ENCODE measurements at regions not wholly inside any gene's neighbourhood (a gene's known extent, or its start where the extent isn't known, plus 50 kb on each side); places are given as distances from the start of the nearest gene placed in this dataset.

GRCh38 chr5:6806668-6807067 is 93.4 kb downstream of the TENT4A start:
- DNase-seq: no peak
- H3K27me3 ChIP-seq: no peaks in the 10 kb centered on the region
- peaks cover 3% of the 10 kb centered on the region; the same call in 1 of the 2 replicates for H3K9me3 ChIP-seq
- no peaks in the 10 kb centered on the region for H3K36me3 ChIP-seq
- no peak overlapping the region for H3K4me3 ChIP-seq

- Histone ChIP-seq H3K9me3 (peaks cover 3% of the 10 kb centered on the region; the same call in 1 of the 2 replicates), H3K36me3 (no peaks in the 10 kb centered on the region)
- no peak for DNase-seq
Observed at GRCh38 chr5:6808462-6808861, 95.2 kb downstream of the TENT4A start.

DNA sequence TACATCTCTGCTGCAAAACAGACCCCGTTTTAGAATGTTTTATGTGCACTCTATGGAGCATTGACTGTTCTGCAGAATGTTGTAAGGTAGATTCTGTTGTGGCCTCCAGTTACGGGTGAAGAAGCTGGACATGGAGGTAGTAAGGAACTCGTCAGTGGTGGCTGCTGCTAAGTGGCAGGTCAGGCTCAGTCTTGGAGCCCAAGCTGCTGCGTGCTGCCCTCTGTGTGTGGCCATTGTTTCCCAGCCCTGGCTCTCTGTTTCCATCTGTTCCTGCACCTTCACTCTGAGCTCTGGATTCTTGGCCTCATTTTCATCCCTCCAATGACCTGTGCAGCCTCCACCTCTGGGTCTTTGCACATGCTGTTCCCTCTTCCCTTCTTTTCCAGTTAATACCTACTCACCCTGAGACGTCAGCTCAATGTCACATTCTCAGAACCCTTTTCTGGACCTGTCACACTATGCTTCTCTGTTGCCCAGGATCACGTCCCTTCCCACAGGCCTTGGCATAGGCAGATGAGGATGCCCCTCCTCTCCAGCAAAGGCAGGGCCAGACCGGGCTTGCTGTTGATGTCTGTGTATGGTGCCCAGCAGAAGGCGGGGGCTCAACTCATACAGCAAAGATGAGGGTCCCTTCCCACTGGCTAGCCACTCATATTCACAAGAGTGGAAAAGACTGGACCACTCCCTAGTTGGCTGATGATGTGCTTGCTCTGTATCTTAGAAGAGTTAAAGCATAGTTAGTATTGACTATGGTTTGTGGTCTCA is 97.6 kb downstream of the TENT4A start:
- no peak overlapping the region for H3K4me3 ChIP-seq
- peaks cover 3% of the 10 kb centered on the region; the same call in 1 of the 2 replicates for H3K9me3 ChIP-seq
- H3K36me3 ChIP-seq: no peaks in the 10 kb centered on the region
- no peak for DNase-seq
- no peaks in the 10 kb centered on the region for H3K27me3 ChIP-seq

More at GRCh38 chr5:6808462-6808861, 95.2 kb downstream of the TENT4A start:
- no peaks in the 10 kb centered on the region for H3K27me3 ChIP-seq
- H3K4me3 ChIP-seq: no peak overlapping the region

GRCh38 chr5:6812091-6812490 is 98.9 kb downstream of the TENT4A start:
- H3K27me3 ChIP-seq: no peaks in the 10 kb centered on the region
- DNase-seq: no peak
- no peak overlapping the region for H3K4me3 ChIP-seq
- H3K36me3 ChIP-seq: no peaks in the 10 kb centered on the region
- H3K9me3 ChIP-seq: no peaks in the 10 kb centered on the region; the same call in 1 of the 2 replicates

GRCh38 chr5:6812800-6813731 is 99.8 kb downstream of the TENT4A start:
- no peak for DNase-seq
- H3K9me3 ChIP-seq: no peaks in the 10 kb centered on the region; the same call in 1 of the 2 replicates
- H3K4me3 ChIP-seq: no peak overlapping the region
- no peaks in the 10 kb centered on the region for H3K36me3 ChIP-seq
- H3K27me3 ChIP-seq: no peaks in the 10 kb centered on the region

- no peak for DNase-seq
- H3K4me3 ChIP-seq: no peak overlapping the region
- no peaks in the 10 kb centered on the region for H3K36me3 ChIP-seq
- H3K9me3 ChIP-seq: no peaks in the 10 kb centered on the region; the same call in 1 of the 2 replicates
- H3K27me3 ChIP-seq: no peaks in the 10 kb centered on the region
Observed at GRCh38 chr5:6814816-6815215, 101.6 kb downstream of the TENT4A start.

DNA sequence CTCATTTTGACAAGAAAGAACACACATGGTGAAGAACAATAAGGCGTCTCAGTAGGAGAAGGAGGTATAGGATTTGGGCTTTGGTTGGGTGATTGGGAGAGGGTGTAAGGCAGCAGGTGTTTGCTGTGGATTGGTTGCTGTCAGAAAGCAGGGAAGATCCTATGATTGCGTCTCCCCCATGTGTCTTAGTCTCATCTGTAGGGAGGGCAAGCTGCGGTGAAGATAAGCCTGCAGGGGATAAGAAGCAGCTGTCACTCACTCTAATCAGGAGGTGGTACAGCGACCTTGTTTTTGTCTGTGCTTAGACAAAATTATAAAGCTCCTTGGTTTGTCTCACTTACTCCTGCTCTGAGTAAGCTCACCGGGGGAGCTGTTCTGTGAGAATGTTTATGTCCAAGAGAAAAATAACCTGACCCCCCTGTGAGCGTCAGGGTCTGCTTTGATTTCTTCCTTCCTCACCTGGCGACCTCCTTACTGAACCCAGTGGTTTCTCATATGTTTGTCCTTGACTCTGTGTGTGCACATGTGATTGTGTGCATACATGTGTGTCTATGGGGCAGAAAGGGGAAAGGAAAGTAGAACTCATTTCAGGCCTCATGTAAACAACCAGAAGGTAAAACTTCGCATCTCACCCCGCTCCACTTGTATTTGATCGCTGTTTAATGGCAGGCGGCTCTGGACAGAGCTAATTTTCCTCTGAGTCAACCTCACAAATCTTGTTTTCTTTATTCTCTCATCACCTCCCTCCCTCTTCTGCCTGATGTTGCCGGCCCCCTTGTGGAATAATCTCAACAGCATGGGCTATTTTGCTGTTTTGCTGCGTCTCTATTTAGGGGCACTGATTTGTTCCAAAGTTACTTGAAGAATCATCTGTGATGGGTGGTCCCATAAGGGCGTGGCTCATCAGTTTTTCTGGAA is 105.6 kb downstream of the TENT4A start:
- Histone ChIP-seq H3K36me3 (no peaks in the 10 kb centered on the region), H3K27me3 (no peaks in the 10 kb centered on the region), H3K9me3 (peaks cover 15% of the 10 kb centered on the region), H3K4me3 (no peak overlapping the region)
- no peak for DNase-seq

DNA sequence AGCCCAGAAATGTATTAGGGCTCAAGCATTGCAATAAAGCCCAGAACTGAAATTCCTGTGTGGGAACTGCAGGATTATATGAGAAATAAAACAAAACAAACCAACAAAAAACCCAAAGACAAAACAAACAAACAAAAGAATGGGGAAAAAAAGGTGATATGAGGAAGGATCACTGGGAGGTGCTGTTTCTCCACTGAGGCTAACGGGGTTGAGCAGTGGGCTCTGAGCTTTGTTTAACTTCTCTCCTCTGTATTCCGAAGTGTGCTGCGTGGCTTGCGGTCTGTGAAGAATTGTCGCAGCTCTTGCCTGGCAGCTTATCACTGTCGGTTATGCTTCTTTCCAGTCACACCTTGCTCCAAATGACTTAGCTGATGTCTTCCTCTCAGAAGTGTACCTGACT is 106.3 kb downstream of the TENT4A start:
- H3K4me3 ChIP-seq: no peak overlapping the region
- no peak for DNase-seq
- H3K27me3 ChIP-seq: no peaks in the 10 kb centered on the region
- no peaks in the 10 kb centered on the region for H3K36me3 ChIP-seq
- peaks cover 15% of the 10 kb centered on the region for H3K9me3 ChIP-seq

DNA sequence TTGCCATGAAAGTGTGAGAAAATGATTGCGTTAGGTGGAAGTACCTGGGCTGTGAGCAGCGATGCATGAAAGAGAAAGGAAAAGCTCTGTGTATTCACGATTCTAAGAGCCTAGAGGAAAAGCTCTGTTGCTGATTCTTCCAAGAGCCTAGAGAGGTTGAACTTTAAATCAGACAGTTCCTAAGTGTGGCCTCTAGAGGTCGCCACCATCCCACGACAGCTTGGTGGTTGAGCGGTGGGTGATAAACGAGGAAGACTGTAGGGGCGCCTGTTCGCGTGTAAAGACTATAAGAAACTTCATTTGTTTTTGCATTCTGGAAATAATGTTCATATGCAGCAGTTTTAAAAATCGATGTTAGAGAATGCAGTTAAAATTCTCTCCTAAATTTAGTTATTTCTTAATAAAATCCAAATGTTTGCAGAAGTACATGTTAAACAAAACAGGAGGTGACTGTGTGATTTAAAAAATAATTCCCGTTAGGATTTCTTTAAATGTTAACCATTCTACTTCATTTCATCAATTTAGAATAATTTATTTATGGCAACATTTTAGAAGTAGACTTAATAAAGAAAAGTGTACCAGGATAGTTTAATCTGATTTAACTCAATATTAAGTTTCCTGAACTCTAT is 107.7 kb downstream of the TENT4A start:
- peaks cover 15% of the 10 kb centered on the region for H3K9me3 ChIP-seq
- DNase-seq: peak; percentile 19
- no peaks in the 10 kb centered on the region for H3K36me3 ChIP-seq
- H3K27me3 ChIP-seq: no peaks in the 10 kb centered on the region
- H3K4me3 ChIP-seq: no peak overlapping the region

DNA sequence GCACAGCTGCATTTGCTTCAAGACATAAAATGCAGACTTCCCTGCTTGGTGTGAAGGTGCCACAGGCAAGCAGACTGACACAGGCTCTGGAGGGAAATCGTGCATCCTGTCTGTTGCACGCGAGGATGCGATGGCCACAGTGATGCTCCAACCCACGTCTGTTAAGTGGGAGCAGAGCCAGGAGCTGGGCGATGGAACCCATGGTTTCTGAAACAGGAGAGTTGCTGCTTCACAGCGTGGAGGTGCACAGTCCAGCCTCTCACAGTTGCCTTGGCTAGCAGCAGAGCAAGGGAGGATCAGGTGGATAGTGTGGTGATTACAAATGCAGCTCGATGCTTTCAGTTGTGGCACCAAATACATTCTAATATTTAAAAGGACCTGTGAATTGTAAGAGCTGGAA is 108.8 kb downstream of the TENT4A start:
- peaks cover 15% of the 10 kb centered on the region for H3K9me3 ChIP-seq
- H3K4me3 ChIP-seq: no peak overlapping the region
- no peaks in the 10 kb centered on the region; the same call in 1 of the 2 replicates for H3K27me3 ChIP-seq
- DNase-seq: no peak
- no peaks in the 10 kb centered on the region for H3K36me3 ChIP-seq

DNA sequence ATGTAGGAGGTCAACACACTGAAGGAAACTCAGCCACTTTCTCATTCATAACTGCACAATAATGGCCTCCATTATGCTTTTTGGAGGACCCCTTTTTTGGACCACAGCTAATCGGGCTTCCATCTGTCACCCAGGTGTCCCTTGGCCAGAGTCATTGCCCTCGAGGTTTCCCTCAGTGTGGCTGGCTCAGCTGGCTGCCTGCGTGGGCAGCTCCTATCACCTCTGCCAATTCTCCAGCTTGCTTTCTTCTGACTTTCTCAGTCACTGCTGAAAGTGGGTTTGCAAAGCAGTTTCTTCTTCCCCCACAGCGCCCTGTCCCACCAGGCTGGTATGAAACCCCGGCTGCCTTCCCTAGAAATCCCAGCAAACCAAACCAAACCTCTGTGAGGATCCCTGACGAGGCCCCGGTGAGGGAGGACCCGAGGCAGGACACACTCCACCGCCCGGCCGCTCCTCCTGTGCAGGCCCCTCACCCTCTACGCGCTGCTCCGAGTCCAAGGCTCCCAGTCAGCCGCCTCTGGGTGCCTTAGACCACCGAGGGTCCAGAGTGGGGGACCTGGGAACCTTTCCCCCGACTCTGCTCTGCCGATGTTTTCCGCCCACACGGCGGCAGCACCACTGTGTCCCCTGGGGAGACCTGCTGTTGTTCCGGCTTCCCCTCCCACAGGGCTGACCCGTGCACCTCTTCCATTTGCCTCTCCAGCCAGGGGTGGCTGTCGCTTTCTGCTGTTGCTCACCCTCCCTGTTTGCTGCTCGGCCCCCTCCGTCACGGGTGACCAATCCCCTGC is 109.5 kb downstream of the TENT4A start:
- no peaks in the 10 kb centered on the region; the same call in 1 of the 2 replicates for H3K27me3 ChIP-seq
- no peaks in the 10 kb centered on the region for H3K36me3 ChIP-seq
- no peak overlapping the region for H3K4me3 ChIP-seq
- peaks cover 15% of the 10 kb centered on the region for H3K9me3 ChIP-seq
- no peak for DNase-seq

DNA sequence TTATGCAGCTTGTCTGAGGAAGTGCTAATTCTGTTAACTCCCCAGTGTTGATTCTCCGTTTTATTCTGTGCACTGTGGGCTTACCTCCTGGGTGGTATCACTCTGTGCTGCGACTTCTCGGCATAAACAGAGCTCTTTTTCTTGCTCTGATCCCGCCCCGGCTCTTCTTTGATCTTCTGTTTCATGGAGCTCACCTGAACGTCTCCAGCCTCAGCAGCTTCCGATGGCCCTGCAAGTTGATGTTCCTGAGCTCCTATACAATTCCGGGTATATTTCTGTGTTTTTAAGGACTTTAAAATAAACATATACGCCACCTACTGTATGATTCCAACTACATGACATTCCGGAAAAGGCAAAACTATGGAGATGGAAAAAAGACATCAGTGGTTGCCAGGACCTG is 110.8 kb downstream of the TENT4A start:
- Histone ChIP-seq H3K9me3 (peaks cover 15% of the 10 kb centered on the region), H3K27me3 (no peaks in the 10 kb centered on the region; the same call in 1 of the 2 replicates), H3K36me3 (no peaks in the 10 kb centered on the region), H3K4me3 (no peak overlapping the region)
- DNase-seq: no peak

- no peak for DNase-seq
- H3K27me3 ChIP-seq: no peaks in the 10 kb centered on the region; the same call in 1 of the 2 replicates
Observed at GRCh38 chr5:6825678-6826244, 112.5 kb downstream of the TENT4A start.

DNA sequence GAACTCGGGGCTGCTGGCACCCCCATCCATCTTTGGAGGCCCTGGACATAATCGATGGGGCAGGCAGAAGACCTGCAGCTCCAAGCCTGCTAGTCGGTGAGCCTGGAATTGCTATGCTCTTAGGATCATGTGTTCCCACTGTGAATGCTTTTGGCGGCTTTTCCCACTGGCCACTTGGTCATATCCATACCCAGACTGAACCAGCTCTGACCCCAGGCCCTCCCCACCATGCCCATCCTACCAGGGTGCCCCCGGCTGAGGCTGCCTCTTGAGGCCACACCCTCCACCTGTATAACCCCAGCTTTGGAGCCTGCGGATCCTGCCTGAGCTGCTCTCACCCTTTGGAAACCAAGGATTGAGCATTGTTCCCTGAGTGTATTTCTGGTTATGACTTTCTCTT is 113.5 kb downstream of the TENT4A start:
- Histone ChIP-seq H3K9me3 (peaks cover 2% of the 10 kb centered on the region; the same call in 1 of the 2 replicates), H3K27me3 (no peaks in the 10 kb centered on the region; the same call in 1 of the 2 replicates), H3K4me3 (no peak overlapping the region), H3K36me3 (no peaks in the 10 kb centered on the region)
- no peak for DNase-seq

More at GRCh38 chr5:6825678-6826244, 112.5 kb downstream of the TENT4A start:
- H3K9me3 ChIP-seq: peaks cover 10% of the 10 kb centered on the region
- no peaks in the 10 kb centered on the region for H3K36me3 ChIP-seq
- no peak overlapping the region for H3K4me3 ChIP-seq

Measured in MG63 (cell line).